ENCODE measurements at regions not wholly inside any gene's neighbourhood (a gene's known extent, or its start where the extent isn't known, plus 50 kb on each side); places are given as distances from the start of the nearest gene placed in this dataset.

- no peak for DNase-seq
- Mint-ChIP-seq H3K4me1 (peaks cover 9 to 10% of the 10 kb centered on the region in 2 donors), H3K4me3 (no peak overlapping the region), H3K27ac (no peak overlapping the region), H3K36me3 (peaks cover 0 to 8% of the 10 kb centered on the region in 2 donors), H3K9me3 (peaks cover 5 to 7% of the 10 kb centered on the region in 2 donors), H3K27me3 (peaks cover 14 to 38% of the 10 kb centered on the region in 2 donors)
- ATAC-seq (replicated peaks) = no peak
Measured at GRCh38 chr3:13266005-13266404, 154.1 kb downstream of the NUP210 start.

- Mint-ChIP-seq H3K36me3 (peaks cover 0 to 8% of the 10 kb centered on the region in 2 donors), H3K4me1 (peaks cover 9 to 10% of the 10 kb centered on the region in 2 donors), H3K4me3 (no peak overlapping the region), H3K27ac (no peak overlapping the region), H3K27me3 (peaks cover 14 to 38% of the 10 kb centered on the region in 2 donors), H3K9me3 (peaks cover 5 to 7% of the 10 kb centered on the region in 2 donors)
- ATAC-seq (replicated peaks) = no peak
- no peak for DNase-seq
Measured at GRCh38 chr3:13265507-13265906, 154.6 kb downstream of the NUP210 start.

GRCh38 chr3:13265016-13265415 is 155.1 kb downstream of the NUP210 start:
- no peak overlapping the region for H3K4me3 Mint-ChIP-seq
- H3K9me3 Mint-ChIP-seq = peaks cover 5 to 7% of the 10 kb centered on the region in 2 donors
- H3K4me1 Mint-ChIP-seq = peaks cover 9 to 10% of the 10 kb centered on the region in 2 donors
- DNase-seq = no peak
- H3K27me3 Mint-ChIP-seq = peaks cover 14 to 38% of the 10 kb centered on the region in 2 donors
- no peak overlapping the region for H3K27ac Mint-ChIP-seq
- H3K36me3 Mint-ChIP-seq = peaks cover 0 to 8% of the 10 kb centered on the region in 2 donors
- ATAC-seq (replicated peaks) = no peak

GRCh38 chr3:13264468-13264795 is 155.7 kb downstream of the NUP210 start:
- Mint-ChIP-seq H3K9me3 (peaks cover 5 to 6% of the 10 kb centered on the region in 2 donors), H3K27ac (no peak overlapping the region)

GRCh38 chr3:13263770-13264467 is 156.2 kb downstream of the NUP210 start:
- DNase-seq (no peak), ATAC-seq (replicated peaks) (no peak)
- H3K9me3 Mint-ChIP-seq = peaks cover 4 to 5% of the 10 kb centered on the region in 2 donors
- peaks cover 13 to 38% of the 10 kb centered on the region in 2 donors for H3K27me3 Mint-ChIP-seq
- peaks cover 0 to 2% of the 10 kb centered on the region in 2 donors for H3K36me3 Mint-ChIP-seq
- no peak overlapping the region for H3K27ac Mint-ChIP-seq
- no peak overlapping the region for H3K4me3 Mint-ChIP-seq
- peaks cover 9 to 10% of the 10 kb centered on the region in 2 donors for H3K4me1 Mint-ChIP-seq

More at GRCh38 chr3:13264468-13264795, 155.7 kb downstream of the NUP210 start:
- peaks cover 14 to 38% of the 10 kb centered on the region in 2 donors for H3K27me3 Mint-ChIP-seq
- peaks cover 0 to 6% of the 10 kb centered on the region in 2 donors for H3K36me3 Mint-ChIP-seq
- DNase-seq = no peak
- ATAC-seq (replicated peaks) = no peak
- H3K4me3 Mint-ChIP-seq = no peak overlapping the region
- peaks cover 9 to 10% of the 10 kb centered on the region in 2 donors for H3K4me1 Mint-ChIP-seq

- Mint-ChIP-seq H3K27me3 (peaks cover 6 to 27% of the 10 kb centered on the region in 2 donors), H3K4me1 (peaks cover 9 to 10% of the 10 kb centered on the region in 2 donors), H3K4me3 (peak overlapping the region in 1 of 2 donors; percentile 2), H3K36me3 (no peaks in the 10 kb centered on the region), H3K9me3 (peaks cover 4 to 5% of the 10 kb centered on the region in 2 donors), H3K27ac (peak overlapping the region; percentile 70)
- ATAC-seq (replicated peaks) (peak; percentile 46 to 48), DNase-seq (no peak)
Measured at GRCh38 chr3:13262493-13263211, 157.5 kb downstream of the NUP210 start.

GRCh38 chr3:13261892-13262291 is 158.2 kb downstream of the NUP210 start:
- peaks cover 6 to 25% of the 10 kb centered on the region in 2 donors for H3K27me3 Mint-ChIP-seq
- no peak overlapping the region for H3K4me3 Mint-ChIP-seq
- no peak for DNase-seq
- H3K27ac Mint-ChIP-seq = no peak overlapping the region
- H3K4me1 Mint-ChIP-seq = peaks cover 9 to 10% of the 10 kb centered on the region in 2 donors
- H3K9me3 Mint-ChIP-seq = peaks cover 4 to 5% of the 10 kb centered on the region in 2 donors
- no peak for ATAC-seq (replicated peaks)
- no peaks in the 10 kb centered on the region for H3K36me3 Mint-ChIP-seq

GRCh38 chr3:13261104-13261830 is 158.9 kb downstream of the NUP210 start:
- no peak overlapping the region for H3K27ac Mint-ChIP-seq
- H3K27me3 Mint-ChIP-seq = peaks cover 6 to 20% of the 10 kb centered on the region in 2 donors
- no peaks in the 10 kb centered on the region for H3K36me3 Mint-ChIP-seq
- no peak overlapping the region for H3K4me3 Mint-ChIP-seq
- no peak for ATAC-seq (replicated peaks)
- peaks cover 9 to 10% of the 10 kb centered on the region in 2 donors for H3K4me1 Mint-ChIP-seq
- no peak for DNase-seq
- H3K9me3 Mint-ChIP-seq = peaks cover 2 to 4% of the 10 kb centered on the region in 2 donors

GRCh38 chr3:13260259-13261103 is 159.6 kb downstream of the NUP210 start:
- H3K4me1 Mint-ChIP-seq = peaks cover 9 to 10% of the 10 kb centered on the region in 2 donors
- ATAC-seq (replicated peaks) (no peak), DNase-seq (no peak)
- peaks cover 6 to 18% of the 10 kb centered on the region in 2 donors for H3K27me3 Mint-ChIP-seq
- peaks cover 1 to 3% of the 10 kb centered on the region in 2 donors for H3K9me3 Mint-ChIP-seq
- no peaks in the 10 kb centered on the region for H3K36me3 Mint-ChIP-seq
- H3K4me3 Mint-ChIP-seq = no peak overlapping the region
- H3K27ac Mint-ChIP-seq = no peak overlapping the region

- no peak for DNase-seq
- ATAC-seq (replicated peaks) = no peak
- H3K4me1 Mint-ChIP-seq = peaks cover 9 to 10% of the 10 kb centered on the region in 2 donors
- H3K27me3 Mint-ChIP-seq = peaks cover 4 to 12% of the 10 kb centered on the region in 2 donors
- no peaks in the 10 kb centered on the region for H3K36me3 Mint-ChIP-seq
- H3K4me3 Mint-ChIP-seq = no peak overlapping the region
- no peaks in the 10 kb centered on the region for H3K9me3 Mint-ChIP-seq
- H3K27ac Mint-ChIP-seq = no peak overlapping the region
Measured at GRCh38 chr3:13259831-13260230, 160.3 kb downstream of the NUP210 start.

GRCh38 chr3:13258986-13259514 is 161.1 kb downstream of the NUP210 start:
- no peak overlapping the region for H3K4me3 Mint-ChIP-seq
- ATAC-seq (replicated peaks) (no peak), DNase-seq (no peak)
- no peaks in the 10 kb centered on the region for H3K36me3 Mint-ChIP-seq
- H3K27me3 Mint-ChIP-seq = peaks cover 4 to 12% of the 10 kb centered on the region in 2 donors
- no peak overlapping the region for H3K27ac Mint-ChIP-seq
- H3K4me1 Mint-ChIP-seq = peaks cover 8 to 9% of the 10 kb centered on the region in 2 donors
- no peaks in the 10 kb centered on the region for H3K9me3 Mint-ChIP-seq

- H3K4me1 Mint-ChIP-seq = peaks cover 8 to 9% of the 10 kb centered on the region in 2 donors
- H3K9me3 Mint-ChIP-seq = no peaks in the 10 kb centered on the region
- peaks cover 7 to 10% of the 10 kb centered on the region in 2 donors for H3K27me3 Mint-ChIP-seq
- H3K27ac Mint-ChIP-seq = no peak overlapping the region
- ATAC-seq (replicated peaks) (no peak), DNase-seq (no peak)
- no peaks in the 10 kb centered on the region for H3K36me3 Mint-ChIP-seq
- H3K4me3 Mint-ChIP-seq = no peak overlapping the region
Measured at GRCh38 chr3:13258280-13258679, 161.8 kb downstream of the NUP210 start.

- H3K9me3 Mint-ChIP-seq = no peaks in the 10 kb centered on the region
Measured at GRCh38 chr3:13257666-13258065, 162.5 kb downstream of the NUP210 start.

More at GRCh38 chr3:13257666-13258065, 162.5 kb downstream of the NUP210 start:
- Mint-ChIP-seq H3K27me3 (peaks cover 7 to 12% of the 10 kb centered on the region in 2 donors), H3K4me1 (peaks cover 5 to 7% of the 10 kb centered on the region in 2 donors), H3K36me3 (no peaks in the 10 kb centered on the region), H3K27ac (no peak overlapping the region), H3K4me3 (no peak overlapping the region)
- DNase-seq (no peak), ATAC-seq (replicated peaks) (no peak)

All from stimulated activated naive B cell treated with anti-CD40 and anti-IgM and Interleukin-4, amounts not matched to agents 10 μg/mL and 1 μg/mL and 100 μg/mL, for 72 hours (primary cell).